ENCODE measurements at regions not wholly inside any gene's neighbourhood (a gene's known extent, or its start where the extent isn't known, plus 50 kb on each side); places are given as distances from the start of the nearest gene placed in this dataset.

GRCh38 chr1:81525085-81525484, 275.6 kb upstream of the ADGRL2 start:
- Histone ChIP-seq H3K9me3 (no peaks in the 10 kb centered on the region), H3K36me3 (no peaks in the 10 kb centered on the region), H3K27ac (no peak overlapping the region), H3K4me1 (no peaks in the 10 kb centered on the region), H3K4me3 (no peak overlapping the region), H3K27me3 (no peaks in the 10 kb centered on the region)
- no peak for DNase-seq
- no peak for ATAC-seq
- intact Hi-C loops (cut with DNase I), result no loop called here
- 86 to 89% methylated on average over 9 of the region's 9 CpGs for WGBS, 2 donors
- TF ChIP-seq, protein P1, sequence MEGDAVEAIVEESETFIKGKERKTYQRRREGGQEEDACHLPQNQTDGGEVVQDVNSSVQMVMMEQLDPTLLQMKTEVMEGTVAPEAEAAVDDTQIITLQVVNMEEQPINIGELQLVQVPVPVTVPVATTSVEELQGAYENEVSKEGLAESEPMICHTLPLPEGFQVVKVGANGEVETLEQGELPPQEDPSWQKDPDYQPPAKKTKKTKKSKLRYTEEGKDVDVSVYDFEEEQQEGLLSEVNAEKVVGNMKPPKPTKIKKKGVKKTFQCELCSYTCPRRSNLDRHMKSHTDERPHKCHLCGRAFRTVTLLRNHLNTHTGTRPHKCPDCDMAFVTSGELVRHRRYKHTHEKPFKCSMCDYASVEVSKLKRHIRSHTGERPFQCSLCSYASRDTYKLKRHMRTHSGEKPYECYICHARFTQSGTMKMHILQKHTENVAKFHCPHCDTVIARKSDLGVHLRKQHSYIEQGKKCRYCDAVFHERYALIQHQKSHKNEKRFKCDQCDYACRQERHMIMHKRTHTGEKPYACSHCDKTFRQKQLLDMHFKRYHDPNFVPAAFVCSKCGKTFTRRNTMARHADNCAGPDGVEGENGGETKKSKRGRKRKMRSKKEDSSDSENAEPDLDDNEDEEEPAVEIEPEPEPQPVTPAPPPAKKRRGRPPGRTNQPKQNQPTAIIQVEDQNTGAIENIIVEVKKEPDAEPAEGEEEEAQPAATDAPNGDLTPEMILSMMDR (IDR thresholded peaks at IDR 0.05), result no peak

- H3K36me3 ChIP-seq, result no peaks in the 10 kb centered on the region
- no peaks in the 10 kb centered on the region for H3K4me1 ChIP-seq
- intact Hi-C loops (cut with DNase I), result no loop called here
- TF ChIP-seq, protein P1 (IDR thresholded peaks at IDR 0.05), result no peak
- 90 to 98% methylated on average over 1 of the region's 1 CpG for WGBS, 2 donors
- H3K4me3 ChIP-seq, result no peak overlapping the region
- ATAC-seq (no peak), DNase-seq (no peak)
- H3K27ac ChIP-seq, result no peak overlapping the region
- no peaks in the 10 kb centered on the region for H3K9me3 ChIP-seq
- H3K27me3 ChIP-seq, result no peaks in the 10 kb centered on the region
Measured at GRCh38 chr1:81519987-81520386, 280.7 kb upstream of the ADGRL2 start.

DNA sequence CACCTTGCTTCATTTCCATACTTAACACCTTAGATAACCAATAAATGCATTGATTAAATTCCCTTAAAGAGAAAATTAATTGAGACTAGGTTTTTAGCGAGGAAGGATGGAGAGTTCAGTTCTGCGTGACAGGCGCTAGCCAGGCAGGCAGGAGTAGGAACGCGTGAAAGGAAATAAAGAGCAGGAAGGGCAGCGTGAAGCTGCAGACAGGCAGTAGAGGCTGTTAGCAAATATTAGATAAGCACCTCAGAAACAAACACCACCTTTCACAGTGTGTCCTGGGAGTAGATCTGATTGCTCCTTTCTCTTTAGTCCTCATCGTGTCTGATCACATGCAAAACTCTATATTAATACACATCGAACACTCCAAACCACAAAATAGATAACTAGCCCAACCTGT, 282.7 kb upstream of the ADGRL2 start:
- Histone ChIP-seq H3K27me3 (no peaks in the 10 kb centered on the region), H3K36me3 (no peaks in the 10 kb centered on the region), H3K9me3 (no peaks in the 10 kb centered on the region), H3K4me3 (peak overlapping the region in 1 of 10 donors; percentile 3), H3K4me1 (peaks cover 0 to 7% (median 0%) of the 10 kb centered on the region in 9 donors), H3K27ac (no peak overlapping the region)
- DNase-seq, result no peak
- ATAC-seq, result peak in 4 of 8 donors; percentile 16 to 77 (median 50)
- TF ChIP-seq, protein P1 (IDR thresholded peaks at IDR 0.05), result no peak
- intact Hi-C loops (cut with DNase I), result no loop called here
- 38 to 44% methylated on average over 8 of the region's 8 CpGs for WGBS, 2 donors

DNA sequence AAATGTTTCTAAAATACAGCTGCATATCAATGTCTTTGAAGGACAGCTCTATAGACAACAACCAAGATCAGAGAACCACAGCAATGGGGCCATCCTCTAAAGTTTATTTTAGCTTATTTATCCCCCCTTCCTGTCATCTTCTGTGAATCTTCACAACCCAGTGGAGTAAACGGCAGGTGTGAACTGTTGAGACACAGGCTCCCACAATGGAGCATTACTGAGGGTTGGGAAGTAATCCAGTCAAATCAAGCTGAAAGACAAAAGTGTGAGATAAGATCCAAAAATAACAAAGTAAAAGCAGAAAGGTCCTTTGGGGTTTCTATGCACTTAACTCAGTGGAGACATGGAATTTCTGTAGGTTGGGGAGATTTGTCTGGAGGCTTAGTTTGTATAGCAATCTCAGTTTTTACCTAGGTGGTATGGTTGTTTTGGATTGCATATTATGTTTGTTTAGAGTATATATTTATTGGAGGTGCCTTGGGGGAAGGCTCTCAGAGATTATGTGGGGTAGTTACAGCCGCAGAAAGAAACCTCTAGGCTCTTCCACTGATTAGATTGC, 286.9 kb upstream of the ADGRL2 start:
- 50 to 57% methylated on average over 2 of the region's 2 CpGs for WGBS, 2 donors
- Histone ChIP-seq H3K36me3 (no peaks in the 10 kb centered on the region), H3K9me3 (no peaks in the 10 kb centered on the region), H3K4me3 (no peak overlapping the region), H3K27me3 (no peaks in the 10 kb centered on the region), H3K4me1 (peaks cover 0 to 7% (median 0%) of the 10 kb centered on the region in 9 donors), H3K27ac (no peak overlapping the region)
- no peak for DNase-seq
- ATAC-seq, result no peak
- intact Hi-C loops (cut with DNase I), result no loop called here
- TF ChIP-seq, protein P1 (IDR thresholded peaks at IDR 0.05), result no peak
